Suppressor macrophage treated with lipopolysaccharide for 1 hour (primary cell): ENCODE measurements at regions not wholly inside any gene's neighbourhood (a gene's known extent, or its start where the extent isn't known, plus 50 kb on each side); places are given as distances from the start of the nearest gene placed in this dataset.
"Not testable (repeated sequence)": the region's sequence is repeated elsewhere in the genome, so short reads cannot be mapped to it uniquely, and the experiment has no call there.

ENCODE experiments used
- DNase-seq, 3 donors: peaks; one replicate each; pipeline ENCODE4 v3.0.0-alpha.2; 2020 to 2022

DNA sequence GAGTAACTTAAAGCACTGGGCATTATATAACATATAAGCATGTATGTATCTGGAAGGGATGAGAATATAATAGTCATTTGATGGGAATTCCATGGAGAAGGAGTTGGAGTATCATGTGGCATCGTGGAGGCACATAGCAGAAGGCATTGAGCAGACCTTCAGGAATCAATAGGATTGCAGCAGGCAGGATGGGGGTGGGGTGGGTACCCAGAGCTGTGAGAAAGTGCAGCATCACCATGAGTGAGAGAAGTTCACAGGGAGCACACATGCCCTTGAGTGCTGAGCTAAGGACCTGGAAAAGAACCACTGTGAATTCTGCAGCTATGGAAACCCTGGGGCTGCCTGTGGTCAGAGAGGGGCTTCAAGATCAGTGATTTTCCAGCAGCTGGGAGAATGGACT, 57.3 kb downstream of the MED10 start:
- no peak for DNase-seq

DNA sequence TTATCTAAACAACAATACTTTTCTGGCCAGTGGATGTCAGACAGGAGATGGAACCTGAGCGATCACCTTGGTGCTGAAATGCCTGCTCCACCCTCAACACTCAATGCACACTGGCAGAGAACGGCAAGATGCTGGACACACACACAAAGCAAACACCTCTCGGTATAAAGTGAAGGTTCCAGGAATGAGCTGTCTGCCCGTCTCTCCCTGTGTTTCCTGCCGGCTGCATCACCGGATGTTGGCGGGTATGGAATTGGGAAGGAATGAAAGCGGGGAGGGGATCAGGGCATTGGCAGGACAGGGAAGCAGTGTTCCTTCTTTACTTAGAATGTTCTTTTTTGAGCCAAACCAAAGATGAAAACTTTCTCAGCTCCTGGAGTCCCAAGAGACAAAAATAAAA, 59.2 kb downstream of the MED10 start:
- no peak for DNase-seq

DNA sequence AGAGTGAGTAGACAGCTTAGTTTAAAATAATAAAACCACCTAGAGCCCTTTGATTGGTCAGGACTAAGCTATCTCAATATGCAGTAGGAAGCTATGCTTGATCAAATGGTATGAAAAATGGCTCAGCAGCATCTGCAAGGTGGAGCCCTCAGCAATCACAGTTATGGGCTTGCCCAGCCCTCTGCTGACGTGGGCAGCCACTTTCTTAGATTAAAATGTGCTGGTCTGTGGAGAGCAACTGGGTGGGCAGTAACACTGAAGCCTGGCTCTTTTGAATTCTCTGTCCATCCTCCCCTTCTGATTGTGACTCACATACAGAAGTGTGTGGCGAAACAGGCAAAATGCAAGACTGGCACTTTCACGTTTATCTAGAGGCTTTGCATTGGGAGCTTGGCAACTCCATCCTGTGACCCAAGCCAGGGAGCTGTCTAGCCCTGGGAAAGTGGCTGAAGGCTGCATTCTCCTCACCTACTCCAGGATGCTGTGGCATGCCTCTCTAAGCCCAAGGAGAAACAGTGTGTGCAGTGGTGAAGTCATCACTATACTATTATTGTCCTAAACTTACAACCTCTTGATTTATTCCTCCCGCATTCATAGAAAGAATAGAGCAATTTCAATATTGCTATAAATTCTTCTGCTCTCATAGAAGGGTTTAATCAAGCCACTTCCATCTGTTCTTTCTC, 61.1 kb downstream of the MED10 start:
- DNase-seq: no peak

DNA sequence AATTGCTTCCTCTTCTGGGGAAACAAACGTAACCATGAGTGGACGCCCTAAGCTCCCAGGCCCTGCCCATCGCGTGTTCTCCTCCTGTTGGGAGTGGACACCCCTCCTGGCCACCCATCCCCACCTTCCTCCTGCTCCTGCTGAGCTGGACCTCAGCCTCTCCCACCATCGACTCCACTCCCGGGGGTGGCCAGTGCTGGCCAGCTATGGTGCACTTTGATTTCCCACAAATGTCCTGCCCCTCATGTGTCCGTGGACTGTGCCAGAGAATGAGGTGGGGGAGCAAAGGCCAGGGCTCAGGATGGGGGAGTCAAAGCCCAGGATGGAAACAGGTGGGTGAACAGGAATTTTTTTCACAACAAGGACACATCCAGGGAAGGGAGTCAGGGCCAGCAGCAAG, 62.8 kb downstream of the MED10 start:
- no peak for DNase-seq

DNA sequence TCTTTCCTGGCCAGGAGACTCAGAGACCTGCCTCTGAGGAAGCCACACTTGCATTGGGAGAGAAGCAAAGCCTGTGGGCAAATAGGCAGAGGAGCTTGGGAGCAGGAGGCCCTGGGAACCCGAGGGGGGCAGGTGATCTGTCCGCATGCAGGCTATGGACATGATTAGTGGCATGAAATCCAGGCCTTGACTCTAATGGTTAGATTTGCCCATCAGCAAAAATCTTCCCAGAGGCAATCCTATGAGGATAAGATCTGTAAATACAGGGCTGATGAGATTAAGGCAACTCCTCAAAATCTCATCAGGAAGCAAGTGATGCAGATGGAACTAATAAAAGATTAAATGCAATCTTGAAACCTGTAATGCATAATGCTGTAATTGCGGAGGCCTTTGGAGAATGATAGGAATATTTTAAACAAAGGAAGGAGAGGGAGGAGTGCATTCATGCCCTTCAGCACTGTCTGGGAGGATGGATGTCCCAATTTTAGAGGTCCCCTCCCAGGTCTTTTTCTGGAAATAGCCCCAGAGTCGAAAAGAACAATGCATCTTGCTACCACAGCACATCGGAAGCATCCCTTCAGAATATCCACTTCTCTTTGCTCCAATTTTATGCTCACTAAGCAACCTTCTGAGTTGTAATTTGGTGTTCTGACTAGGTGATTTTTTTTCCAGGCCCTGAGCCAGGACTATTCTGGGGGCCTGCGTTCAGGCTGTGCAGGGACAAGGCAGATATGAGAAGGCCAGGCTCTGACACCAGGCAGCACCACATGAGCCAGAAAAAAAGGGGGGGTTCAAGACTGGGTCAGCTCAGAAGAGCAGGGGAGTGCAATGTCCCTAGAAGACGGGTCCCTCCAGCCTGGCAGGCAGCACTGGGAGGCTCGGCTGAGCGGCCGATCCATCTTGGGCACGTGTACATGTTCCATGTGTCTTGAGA, 66.5 kb downstream of the MED10 start:
- no peak for DNase-seq

DNA sequence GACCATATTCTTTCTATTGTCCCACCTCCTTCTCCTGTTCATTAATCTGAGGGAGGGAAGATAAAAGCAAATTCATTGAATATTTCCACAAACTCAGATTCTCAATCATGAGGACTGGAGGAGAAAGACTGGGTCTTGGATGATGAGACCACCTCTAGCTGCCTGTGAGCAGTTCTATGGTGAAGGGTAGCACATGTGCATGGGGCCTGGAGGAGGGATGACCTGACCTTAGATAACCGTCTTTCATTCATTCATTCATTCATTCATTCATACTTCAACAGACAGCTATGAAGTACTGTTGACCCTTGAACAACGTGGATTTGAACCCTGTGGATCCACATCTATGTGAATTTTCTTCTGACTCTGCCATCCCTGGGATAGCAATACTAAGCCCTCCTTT, 68.4 kb downstream of the MED10 start:
- no peak for DNase-seq

DNA sequence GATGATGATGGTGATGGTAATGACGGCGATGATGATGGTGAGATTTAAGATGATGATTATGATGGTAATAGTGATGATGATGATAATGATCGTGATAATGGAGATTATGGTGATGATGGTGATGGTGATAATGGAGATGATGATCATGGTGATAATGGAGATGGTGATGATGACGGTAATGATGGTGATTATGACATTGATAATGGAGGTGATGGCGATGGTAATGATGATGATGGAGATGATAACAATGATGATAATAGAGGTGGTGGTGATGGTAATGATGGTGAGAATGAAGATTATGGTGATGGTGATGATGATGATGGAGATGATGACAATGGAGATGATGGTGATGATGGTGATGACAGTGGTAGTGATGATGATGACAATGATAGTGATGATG, 69.7 kb downstream of the MED10 start:
- DNase-seq: no peak

DNA sequence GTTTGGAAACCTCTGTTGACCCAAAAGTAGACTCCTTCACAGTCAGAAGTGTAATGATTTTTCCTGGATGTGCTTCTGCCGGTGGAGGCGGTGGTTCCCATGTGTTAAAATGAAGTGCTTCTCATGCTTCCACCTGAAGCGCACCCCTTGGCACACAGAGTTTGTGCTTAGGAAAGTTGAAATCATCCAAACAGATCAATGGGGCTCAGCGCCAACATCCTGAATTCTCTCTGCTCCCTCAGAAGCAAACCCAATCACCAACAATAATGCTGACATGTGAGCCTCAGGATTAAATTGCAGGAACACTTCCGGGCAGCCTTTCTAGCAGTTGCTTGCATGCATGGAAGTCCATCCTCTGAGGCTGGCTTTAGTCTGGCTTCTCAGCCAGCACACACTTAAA, 71.0 kb downstream of the MED10 start:
- no peak for DNase-seq

DNA sequence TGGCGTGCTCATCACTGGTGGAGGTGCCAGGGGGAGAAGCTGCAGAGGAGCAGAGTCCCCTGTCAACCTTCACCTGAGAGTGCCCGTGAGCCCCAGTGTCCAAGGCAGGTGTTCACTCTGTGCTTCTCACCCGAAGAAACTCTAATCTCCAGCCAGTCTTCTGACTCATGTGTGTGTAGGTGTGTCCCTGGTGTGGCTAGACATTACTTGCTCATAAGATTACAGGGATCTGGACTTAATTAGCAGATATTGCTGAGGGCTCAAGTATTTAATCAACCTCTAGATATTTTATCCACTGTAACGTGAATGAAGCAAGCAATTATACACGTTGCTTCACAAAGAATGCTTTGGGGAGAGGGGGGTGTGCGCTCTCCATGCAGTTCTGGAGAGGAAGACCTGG, 72.5 kb downstream of the MED10 start:
- no peak for DNase-seq

DNA sequence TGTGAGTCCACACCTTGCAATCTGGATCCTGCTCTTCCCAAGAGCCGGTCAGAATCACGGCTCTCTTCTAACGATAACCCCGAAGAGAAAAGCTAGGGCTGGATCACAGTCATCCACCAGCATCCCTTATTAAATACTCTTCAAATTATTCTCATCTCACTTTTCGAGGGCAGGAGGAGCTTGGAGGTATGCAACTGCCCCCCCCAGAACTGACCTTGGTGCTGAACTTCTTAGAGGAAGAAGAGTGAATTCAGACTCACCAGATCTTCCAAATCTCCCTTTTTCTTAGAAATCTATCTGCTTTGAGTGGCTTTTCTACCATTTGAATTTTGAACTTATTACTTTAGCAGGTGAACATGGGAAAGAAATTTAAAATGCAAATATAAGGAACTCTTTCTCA, 75.7 kb downstream of the MED10 start:
- DNase-seq: peak in 2 of 3 donors; percentile 1 to 14

DNA sequence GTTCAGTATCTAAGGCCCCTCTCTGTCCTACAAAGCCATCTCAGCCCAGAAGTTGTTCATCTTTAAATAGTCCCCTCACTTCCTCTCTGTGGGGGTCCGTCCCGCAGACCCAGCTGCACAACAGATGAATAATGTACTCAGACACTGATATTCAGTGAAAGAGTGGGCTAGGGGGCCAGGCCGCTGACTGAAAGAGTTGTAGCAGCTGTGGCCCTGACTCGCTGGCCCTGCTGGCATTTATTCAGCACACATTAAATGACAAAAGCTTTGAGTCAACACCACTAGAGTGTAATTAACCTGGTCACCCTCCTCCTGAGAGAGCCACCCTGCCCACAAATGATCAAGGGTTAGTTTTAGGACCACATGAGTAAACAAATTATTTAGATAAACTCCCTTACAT, 76.3 kb downstream of the MED10 start:
- DNase-seq: no peak

DNA sequence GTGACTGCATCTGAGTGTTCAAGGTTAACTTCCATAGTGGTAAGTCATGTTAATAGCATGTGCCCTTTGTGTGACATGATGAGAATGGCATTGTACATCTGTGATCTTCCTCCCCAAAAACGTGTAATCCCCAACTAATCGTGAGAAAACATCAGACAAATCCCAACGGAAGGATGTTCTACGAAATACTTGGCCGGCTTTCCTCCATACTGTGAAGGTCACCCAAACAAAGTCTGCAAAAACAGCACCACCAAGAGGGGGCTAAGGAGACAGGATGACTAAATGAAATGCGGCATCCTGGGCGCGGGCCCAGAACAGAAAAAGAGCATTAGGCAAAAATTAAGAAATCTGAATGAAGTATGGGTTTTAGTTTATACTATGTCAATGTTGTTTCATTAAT, 81.8 kb downstream of the MED10 start:
- DNase-seq: no peak

DNA sequence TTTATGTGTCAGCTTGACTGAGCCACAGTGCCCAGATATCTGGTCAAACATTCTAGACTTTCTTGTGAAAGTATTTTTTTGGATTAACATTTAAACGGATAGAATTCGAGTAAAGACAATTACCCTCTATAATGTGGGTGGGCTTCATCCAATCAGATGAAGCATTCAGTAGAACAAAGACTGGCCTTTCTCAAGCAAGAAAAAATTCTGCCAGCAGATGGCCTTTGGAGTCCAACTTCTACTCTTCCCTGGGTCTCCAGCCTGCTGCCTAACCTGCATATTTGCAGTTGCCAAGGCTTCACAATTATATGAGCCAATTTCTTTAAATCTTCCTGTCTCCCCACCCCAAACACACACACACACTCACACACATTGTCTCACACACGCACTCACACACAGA, 86.4 kb downstream of the MED10 start:
- DNase-seq: no peak

DNA sequence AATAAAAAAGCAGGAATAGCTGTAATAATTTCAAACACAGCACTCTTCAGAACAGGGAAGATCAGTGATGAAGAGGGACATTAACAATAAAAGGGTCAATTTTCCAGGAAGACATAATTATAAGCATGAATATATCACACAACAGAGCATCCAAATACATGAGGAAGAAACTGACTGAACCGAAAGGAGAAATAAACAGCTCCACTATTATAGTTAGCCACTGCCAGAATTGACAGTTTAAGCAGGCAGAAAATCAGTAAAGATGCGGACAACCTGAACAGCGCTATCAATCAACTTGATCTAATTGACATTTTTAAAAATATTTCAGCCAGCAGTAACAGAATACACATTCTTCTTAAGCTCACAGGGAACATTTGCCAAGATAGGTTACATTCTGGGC, 89.1 kb downstream of the MED10 start:
- DNase-seq: no peak

DNA sequence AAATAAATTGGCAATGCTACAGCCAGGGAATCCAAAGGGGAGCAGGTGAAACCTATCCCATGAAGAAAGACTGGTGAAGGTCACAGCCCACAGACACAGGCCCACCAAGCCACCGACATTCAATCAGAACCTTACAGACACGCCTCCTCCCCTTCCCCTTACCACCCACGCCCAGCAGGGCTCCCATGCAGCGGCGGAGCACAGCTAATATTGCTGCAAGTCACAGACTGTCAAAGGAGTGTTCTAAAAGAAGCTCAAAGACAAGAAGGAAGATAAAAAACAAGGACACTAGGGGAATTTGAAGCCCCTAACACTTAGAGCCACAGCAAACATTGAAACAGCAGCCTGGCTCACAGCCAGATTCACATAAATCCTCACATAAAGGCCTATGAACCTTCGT, 91.2 kb downstream of the MED10 start:
- no peak for DNase-seq

DNA sequence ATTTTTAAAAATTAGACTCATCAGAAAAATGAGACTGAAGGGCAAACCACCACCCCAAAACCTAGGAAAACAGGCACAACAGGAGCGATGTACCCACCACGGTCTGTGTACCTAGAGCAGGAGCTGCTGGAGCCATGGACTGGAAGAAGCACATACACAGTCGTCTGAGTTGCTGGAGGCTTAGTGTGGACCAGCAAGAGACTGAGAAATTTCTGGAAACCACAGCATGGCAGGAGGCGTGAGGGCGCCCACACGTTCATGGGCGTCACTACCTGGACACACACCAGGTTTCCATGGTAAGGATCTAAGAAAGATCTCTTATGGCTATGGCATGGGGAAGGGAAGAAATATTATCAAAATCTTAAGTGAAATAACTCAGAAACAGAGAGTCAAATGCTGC, 91.9 kb downstream of the MED10 start:
- no peak for DNase-seq

DNA sequence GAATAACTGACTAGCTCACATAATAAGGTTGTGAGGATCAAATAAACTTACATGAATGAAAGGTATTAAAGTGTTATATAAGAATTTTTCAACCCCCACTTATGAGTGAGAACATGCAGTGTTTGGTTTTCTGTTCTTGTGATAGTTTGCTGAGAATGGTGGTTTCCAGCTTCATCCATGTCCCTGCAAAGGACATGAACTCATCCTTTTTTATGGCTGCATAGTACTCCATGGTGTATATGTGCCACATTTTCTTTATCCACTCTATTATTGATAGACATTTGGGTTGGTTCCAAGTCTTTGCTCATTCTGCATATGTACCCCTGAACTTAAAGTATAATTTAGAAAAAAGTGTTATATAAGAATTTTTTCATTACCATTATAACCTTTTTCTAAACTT, 93.9 kb downstream of the MED10 start:
- DNase-seq: not testable (repeated sequence)

DNA sequence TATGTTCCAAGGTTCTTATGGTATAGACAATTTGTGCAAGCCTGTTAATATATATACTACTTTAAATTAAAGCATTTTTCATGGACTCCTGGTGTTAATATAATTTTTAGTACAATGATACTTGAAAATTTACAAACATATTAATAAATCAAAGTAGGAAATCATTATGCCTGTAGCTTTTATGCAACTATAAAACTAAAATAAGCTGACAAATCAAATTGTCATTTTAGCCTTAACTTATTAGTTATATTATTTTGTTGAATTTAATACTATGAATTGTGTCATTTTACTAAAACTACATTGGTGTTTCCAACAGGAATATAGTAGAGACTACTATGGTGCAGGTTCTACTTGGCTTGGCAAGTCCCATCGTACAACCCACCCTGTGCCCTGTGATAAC, 96.0 kb downstream of the MED10 start:
- no peak for DNase-seq

DNA sequence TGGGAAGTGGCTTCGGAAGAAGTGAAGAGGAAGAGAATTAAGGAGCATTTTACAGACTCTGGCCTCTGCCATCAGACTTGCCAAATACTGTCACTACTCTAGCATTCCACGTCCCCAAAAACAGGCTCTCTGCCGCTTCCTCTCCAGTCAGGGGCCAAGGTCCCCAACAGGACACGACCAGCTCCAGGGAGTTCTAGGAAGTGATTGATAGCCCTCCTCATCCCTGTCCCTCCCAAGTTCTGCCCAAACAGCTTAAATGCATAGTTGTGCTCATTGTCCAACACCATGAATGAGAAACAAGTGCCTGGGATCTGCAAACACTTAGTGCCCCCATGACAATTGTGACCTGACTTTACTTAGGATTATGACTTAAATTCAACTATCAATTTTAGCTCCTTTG, 96.5 kb downstream of the MED10 start:
- no peak for DNase-seq

DNA sequence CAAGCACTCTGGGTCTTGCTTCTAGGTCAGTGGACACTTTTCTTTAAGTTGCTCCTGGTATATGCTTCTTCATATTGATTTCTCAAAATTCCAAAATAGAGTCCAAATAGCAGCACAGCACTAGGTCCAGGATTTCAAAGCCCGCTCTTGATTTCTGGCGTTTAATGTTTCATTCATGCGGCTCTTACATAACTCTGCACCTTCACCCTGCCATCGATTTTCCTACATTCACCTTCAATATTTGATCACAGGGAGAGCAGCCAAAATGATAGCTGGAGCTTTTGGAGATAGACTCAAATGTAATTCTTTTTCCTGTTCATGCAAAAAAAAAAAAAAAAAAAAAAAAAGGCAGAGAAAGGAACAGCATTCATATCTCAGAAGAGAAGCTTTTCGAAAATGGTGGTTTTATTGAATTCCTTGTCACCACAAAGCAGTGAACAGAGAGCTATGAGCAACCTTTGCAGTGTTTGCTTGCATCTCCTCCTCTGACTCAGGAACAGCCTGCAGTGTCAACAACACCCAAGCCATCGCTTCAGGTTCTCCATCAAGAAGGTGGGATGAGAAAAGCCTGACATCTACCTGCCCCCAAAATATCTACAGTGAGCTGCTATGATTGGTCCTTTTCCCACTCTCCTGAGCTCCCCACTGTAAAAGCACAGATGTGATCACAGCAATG, 97.8 kb downstream of the MED10 start:
- DNase-seq: no peak

DNA sequence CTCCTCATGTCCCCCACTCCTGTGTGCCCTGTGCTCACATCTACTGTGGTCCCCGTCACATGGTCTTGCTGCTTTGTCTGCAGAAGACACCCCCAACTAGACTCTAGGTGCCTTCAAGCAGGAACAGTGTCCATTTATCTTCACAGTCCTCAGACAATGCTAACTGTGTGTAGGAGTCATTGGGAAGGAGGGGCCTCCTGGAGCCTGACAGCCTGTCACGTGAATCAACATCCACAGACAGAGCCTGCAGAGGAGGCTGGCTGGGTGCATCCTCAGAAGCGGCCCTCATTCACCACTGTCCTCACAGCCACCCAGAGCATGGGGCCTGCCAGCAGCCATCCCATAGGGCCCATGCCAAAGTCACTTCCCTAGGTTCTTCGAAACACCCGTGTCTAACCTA, 98.7 kb downstream of the MED10 start:
- no peak for DNase-seq

DNA sequence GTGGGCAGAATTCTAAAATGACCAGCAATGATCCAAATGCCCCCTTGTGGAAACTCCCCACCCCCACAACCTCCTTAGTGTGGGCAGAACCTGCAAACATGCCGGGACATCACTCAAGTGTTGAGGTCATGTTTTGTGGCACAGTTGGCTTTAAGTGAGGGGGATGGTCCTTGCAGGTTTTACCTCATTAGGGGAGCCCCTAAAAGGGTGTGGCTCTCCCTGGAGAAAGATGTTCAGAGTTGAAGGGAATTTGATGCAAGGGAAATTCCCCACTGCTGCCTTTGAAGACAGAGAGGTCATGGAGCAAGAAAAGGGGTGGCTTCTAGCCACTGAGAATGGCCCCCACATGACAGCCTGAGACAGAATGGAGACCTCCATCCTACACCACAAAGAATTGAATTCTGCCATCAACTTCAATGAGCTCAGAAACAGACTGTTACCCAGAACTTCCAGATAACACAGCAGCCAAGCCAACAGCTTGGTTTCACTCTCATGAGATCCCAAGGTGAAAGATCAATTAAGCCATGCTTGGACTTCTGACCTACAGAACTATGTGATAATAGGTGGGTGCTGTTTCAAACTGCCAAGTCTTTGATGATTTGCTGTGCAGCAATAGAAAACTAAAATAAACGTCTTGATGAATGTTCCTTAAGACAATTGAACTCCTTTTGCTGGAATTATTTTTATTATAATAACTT, 103.4 kb downstream of the MED10 start:
- peak; percentile 14 to 47 (median 34) for DNase-seq

DNA sequence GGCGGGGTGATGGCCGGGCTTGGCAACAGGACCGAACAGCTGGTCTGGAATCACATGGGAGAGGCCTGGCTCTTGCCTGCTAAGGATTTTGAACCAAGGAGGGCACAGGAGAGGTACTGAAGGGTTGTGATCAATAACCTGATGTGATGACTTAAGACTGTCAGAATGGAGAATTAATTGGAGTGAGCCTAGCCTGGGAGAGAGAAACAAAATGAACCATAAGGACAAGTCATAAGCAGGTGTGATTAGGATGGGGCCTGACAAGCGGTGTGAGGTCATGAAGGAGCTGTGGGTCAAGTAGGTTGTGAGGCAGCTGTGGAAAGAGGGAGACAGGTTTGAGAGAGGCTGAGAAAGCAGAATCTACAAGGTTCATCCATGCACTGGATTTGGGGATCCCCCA, 104.6 kb downstream of the MED10 start:
- DNase-seq: no peak
